Pancreas (tissue), 10 donors: ENCODE measurements at regions not wholly inside any gene's neighbourhood (a gene's known extent, or its start where the extent isn't known, plus 50 kb on each side); places are given as distances from the start of the nearest gene placed in this dataset.

Experiments used
- ATAC-seq, 4 donors: fragments of 200-7000 bp; cut with Tn5 transposase; one replicate each; pipeline versions ENCODE4 v1.8.0 to v1.9.1; 2020; ENCODE audit warnings: mild to moderate bottlenecking in 4 of 4, moderate library complexity in 4 of 4
- DNase-seq, 6 donors: peaks; one replicate each; pipeline ENCODE4 v3.0.0-alpha.2; 2020
- FAIRE-seq: peaks from 2 replicates; lab custom pipeline; 2012; peaks lifted over from hg19 to GRCh38; lab: Jason Lieb, UNC
- H3K27ac ChIP-seq, 4 donors: fragments of 200-600 bp; sonication (generic); 1 replicate in 3 of 4; 2 replicates in 1 of 4; pipeline versions ENCODE4 v1.5.0 to v1.8.0; 2020
- H3K27me3 ChIP-seq, 4 donors: fragments of 200-600 bp; one replicate each; pipeline ENCODE4 v1.8.0; 2021
- H3K36me3 ChIP-seq, 3 donors: fragments of 200-600 bp; sonication (generic) in 1 of 3; one replicate each; pipeline versions ENCODE4 v1.5.0 to v1.8.0; 2020 to 2021
- H3K4me1 ChIP-seq, 3 donors: fragments of 200-600 bp; one replicate each; pipeline ENCODE4 v1.8.0; 2021
- H3K4me3 ChIP-seq, 4 donors: fragments of 200-600 bp; sonication (generic) in 2 of 4; one replicate each; pipeline versions ENCODE4 v1.5.0 to v1.8.0; 2020 to 2021
- H3K9me3 ChIP-seq, 4 donors: fragments of 200-600 bp; one replicate each; pipeline ENCODE4 v1.8.0; 2021
- WGBS, 2 donors: extraction: QIAGEN DNeasy Blood & Tissue Kit; methylation state at CpG; one replicate each; pipeline ENCODE4 v1.1.7; 2013; 5-methylcytosine and 5-hydroxymethylcytosine counted together
- intact Hi-C, 3 donors: fragments of 100-400 bp; cut with DNase I; formaldehyde crosslinking; loops; one replicate each; pipeline versions ENCODE4 v1.11.1 to v1.14.2; 2022
- TF ChIP-seq, protein P1 (sequence below), 4 donors: fragments of 200-600 bp; sonication (generic) in 3 of 4; IDR thresholded peaks; one replicate each; pipeline versions ENCODE4 v1.5.0 to v1.8.0; 2021; ENCODE audit warnings: antibody characterized with exemption in 4 of 4
- donor health status: healthy with polysubstance abuse.
- donor health status: DM: no; HTN: no; CAD: no; lungs with moderate emphysema.
- donor health status: DM: no; HTN: no; CAD: no.
- donor health status: control.
- donor health status: control.
- donor health status: Bipolar disorder and iron deficiency.
- donor health status: DM: yes; HTN: yes; CAD: no.
- donor health status: DM: no; HTN: no; CAD: no.
- donor health status: DM: no; HTN: no; CAD: no.
- donor health status: DM: yes; HTN: yes; CAD: no.

- DNase-seq (peak in 1 of 6 donors; percentile 2), FAIRE-seq (no peak), ATAC-seq (no peak)
- no peak overlapping the region for H3K4me3 ChIP-seq
- TF ChIP-seq, protein P1, sequence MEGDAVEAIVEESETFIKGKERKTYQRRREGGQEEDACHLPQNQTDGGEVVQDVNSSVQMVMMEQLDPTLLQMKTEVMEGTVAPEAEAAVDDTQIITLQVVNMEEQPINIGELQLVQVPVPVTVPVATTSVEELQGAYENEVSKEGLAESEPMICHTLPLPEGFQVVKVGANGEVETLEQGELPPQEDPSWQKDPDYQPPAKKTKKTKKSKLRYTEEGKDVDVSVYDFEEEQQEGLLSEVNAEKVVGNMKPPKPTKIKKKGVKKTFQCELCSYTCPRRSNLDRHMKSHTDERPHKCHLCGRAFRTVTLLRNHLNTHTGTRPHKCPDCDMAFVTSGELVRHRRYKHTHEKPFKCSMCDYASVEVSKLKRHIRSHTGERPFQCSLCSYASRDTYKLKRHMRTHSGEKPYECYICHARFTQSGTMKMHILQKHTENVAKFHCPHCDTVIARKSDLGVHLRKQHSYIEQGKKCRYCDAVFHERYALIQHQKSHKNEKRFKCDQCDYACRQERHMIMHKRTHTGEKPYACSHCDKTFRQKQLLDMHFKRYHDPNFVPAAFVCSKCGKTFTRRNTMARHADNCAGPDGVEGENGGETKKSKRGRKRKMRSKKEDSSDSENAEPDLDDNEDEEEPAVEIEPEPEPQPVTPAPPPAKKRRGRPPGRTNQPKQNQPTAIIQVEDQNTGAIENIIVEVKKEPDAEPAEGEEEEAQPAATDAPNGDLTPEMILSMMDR (IDR thresholded peaks at IDR 0.05) = no peak
- no peaks in the 10 kb centered on the region for H3K4me1 ChIP-seq
- H3K9me3 ChIP-seq = no peaks in the 10 kb centered on the region
- H3K27me3 ChIP-seq = no peaks in the 10 kb centered on the region
- intact Hi-C loops = no loop called here
- WGBS, 2 donors = 27 to 28% methylated on average over 3 of the region's 3 CpGs
- H3K36me3 ChIP-seq = no peaks in the 10 kb centered on the region
- H3K27ac ChIP-seq = no peak overlapping the region
Observed at GRCh38 chr16:55133654-55134053, 190.3 kb upstream of the IRX6 start.

DNA sequence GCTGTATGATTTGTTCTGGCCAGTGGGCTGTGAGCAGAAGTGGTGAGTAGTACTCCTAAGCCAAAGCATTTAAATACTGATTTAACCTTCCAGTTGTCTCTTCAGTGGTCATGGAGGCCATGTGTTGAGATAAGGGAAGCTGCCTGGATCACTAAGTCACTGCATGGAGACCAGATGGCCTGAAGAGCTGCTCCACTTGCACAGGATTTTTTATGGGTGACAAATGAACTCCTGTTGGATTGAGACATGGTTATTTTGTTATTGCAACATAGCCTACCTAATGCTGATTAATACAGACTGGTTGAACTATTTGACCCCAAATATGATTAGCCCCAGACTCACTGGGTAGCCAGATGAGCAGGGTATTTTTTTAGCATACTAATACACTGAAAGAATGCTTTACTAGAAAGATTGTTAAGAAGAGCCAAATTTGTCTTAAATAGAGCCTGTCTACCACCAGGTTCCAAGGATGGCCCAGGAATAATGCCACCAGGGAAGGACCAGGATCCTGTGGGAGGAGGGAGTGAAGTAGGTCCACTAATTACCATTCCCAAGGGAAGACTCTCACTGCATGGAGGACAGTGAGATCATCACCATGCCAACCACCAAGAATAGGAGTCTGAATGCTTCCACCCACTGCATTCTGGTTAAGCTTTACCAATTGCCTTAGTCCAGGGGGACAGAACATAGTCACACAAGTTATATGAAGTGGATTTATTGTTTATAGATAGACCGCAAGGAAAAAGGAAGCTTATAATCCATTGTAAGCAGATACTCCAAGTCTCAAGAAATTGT is 187.4 kb upstream of the IRX6 start:
- ATAC-seq (no peak), DNase-seq (no peak), FAIRE-seq (no peak)
- TF ChIP-seq, protein P1 (IDR thresholded peaks at IDR 0.05) = no peak
- H3K36me3 ChIP-seq = no peaks in the 10 kb centered on the region
- WGBS, 2 donors = 97 to 100% methylated on average over 1 of the region's 1 CpG
- H3K9me3 ChIP-seq = no peaks in the 10 kb centered on the region
- no peaks in the 10 kb centered on the region for H3K4me1 ChIP-seq
- intact Hi-C loops = no loop called here
- no peak overlapping the region for H3K27ac ChIP-seq
- H3K27me3 ChIP-seq = no peaks in the 10 kb centered on the region
- H3K4me3 ChIP-seq = no peak overlapping the region

DNA sequence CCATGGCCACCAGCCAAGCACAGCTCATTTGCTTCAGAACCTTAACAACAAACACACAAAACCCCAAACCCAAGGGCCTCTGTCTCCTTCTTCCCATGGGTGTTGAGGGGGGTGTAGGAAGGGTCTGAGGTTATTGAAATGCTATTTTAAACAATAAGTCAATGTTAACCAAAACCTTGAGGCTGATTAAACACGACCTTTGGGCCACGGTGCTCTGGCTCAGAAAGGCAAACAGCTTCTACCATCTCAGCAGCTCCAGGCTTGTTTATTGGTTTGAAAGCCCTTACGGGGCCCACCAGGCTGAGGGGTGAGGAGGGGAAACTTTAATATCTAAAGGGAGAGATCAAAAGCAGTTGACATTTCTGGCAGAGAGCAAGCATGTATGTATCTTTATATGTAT is 185.7 kb upstream of the IRX6 start:
- Histone ChIP-seq H3K9me3 (no peaks in the 10 kb centered on the region), H3K4me1 (no peaks in the 10 kb centered on the region), H3K4me3 (no peak overlapping the region), H3K27ac (no peak overlapping the region), H3K36me3 (no peaks in the 10 kb centered on the region), H3K27me3 (no peaks in the 10 kb centered on the region)
- ATAC-seq = no peak
- TF ChIP-seq, protein P1 (IDR thresholded peaks at IDR 0.05) = no peak
- no peak for DNase-seq
- FAIRE-seq = no peak
- intact Hi-C loops = no loop called here
- WGBS, 2 donors = 22 to 30% methylated on average over 3 of the region's 3 CpGs

- Histone ChIP-seq H3K4me3 (no peak overlapping the region), H3K36me3 (no peaks in the 10 kb centered on the region), H3K9me3 (no peaks in the 10 kb centered on the region), H3K27ac (no peak overlapping the region), H3K4me1 (no peaks in the 10 kb centered on the region), H3K27me3 (no peaks in the 10 kb centered on the region)
- TF ChIP-seq, protein P1 (IDR thresholded peaks at IDR 0.05) = no peak
- ATAC-seq (no peak), FAIRE-seq (no peak), DNase-seq (no peak)
- WGBS, 2 donors = 78 to 82% methylated on average over 4 of the region's 4 CpGs
- intact Hi-C loops = no loop called here
Observed at GRCh38 chr16:55142405-55142804, 181.6 kb upstream of the IRX6 start.

DNA sequence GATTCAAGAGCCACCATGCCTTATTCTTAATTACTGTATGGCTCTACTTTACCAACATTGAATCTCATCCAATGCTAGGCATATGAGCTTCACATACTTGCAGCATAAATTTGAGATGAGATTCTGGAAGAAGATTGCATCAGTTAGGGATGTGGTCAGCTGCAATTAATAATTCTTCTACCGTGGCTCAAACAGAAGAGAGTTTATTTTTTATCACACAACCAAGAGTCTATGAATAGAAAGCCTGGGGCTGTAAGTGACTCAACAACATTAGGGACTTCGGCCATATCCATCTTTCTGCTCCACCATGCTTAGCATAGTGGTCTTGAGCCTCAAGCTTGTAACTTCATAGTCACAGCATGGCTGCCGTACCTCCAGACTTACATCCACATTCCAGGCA is 179.4 kb upstream of the IRX6 start:
- no peaks in the 10 kb centered on the region for H3K4me1 ChIP-seq
- WGBS, 2 donors = 67 to 71% methylated on average over 3 of the region's 3 CpGs
- H3K27me3 ChIP-seq = no peaks in the 10 kb centered on the region
- no peaks in the 10 kb centered on the region for H3K36me3 ChIP-seq
- TF ChIP-seq, protein P1 (IDR thresholded peaks at IDR 0.05) = no peak
- H3K27ac ChIP-seq = no peak overlapping the region
- no peaks in the 10 kb centered on the region for H3K9me3 ChIP-seq
- FAIRE-seq (no peak), ATAC-seq (no peak), DNase-seq (no peak)
- H3K4me3 ChIP-seq = no peak overlapping the region
- intact Hi-C loops = no loop called here
